D341Med (cell line): ENCODE measurements at regions not wholly inside any gene's neighbourhood (a gene's known extent, or its start where the extent isn't known, plus 50 kb on each side); places are given as distances from the start of the nearest gene placed in this dataset.
"Not testable (repeated sequence)": the region's sequence is repeated elsewhere in the genome, so short reads cannot be mapped to it uniquely, and the experiment has no call there.

Experiments
- DNase-seq: peaks from one replicate; pipeline ENCODE4 v3.0.0; 2012; ENCODE audit warnings: low spot score

GRCh38 chr10:121276822-121277221 lies 321.4 kb downstream of the FGFR2 start:
- no peak for DNase-seq

DNA sequence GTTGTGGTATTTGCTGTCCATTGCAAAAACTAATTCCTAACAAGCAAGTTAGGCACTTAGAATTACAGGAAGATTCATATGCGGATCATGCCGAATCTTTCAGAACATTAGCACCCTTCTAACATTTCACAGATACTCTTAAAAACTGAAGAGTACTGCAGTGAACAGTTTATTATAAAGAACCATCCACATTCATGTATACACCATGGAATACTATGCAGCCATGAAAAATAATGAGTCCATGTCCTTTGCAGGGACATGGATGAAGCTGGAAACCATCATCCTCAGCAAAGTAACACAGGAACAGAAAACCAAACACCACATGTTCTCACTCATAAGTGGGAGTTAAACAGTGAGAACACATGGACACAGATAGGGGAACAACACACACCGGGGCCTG lies 319.9 kb downstream of the FGFR2 start:
- DNase-seq, result not testable (repeated sequence)

DNA sequence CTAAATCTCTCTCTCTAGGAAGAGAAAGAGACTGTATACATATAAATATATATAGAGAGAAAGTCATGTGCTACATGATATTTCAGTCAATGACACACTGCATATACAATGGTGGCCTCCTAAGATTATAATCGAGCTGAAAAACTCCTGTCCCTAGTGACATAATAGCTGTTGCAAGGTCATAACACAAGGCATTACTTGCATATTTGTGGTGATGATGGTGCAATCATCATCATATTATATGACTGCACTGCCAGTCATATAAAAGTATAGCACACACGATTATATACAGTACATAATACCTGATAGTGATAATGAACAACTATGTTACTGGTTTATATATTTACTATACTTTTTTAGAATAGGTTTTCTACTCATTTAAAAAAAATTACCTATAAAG lies 316.7 kb downstream of the FGFR2 start:
- DNase-seq, result no peak

GRCh38 chr10:121282264-121282663 lies 316.0 kb downstream of the FGFR2 start:
- no peak for DNase-seq

GRCh38 chr10:121282797-121283515 lies 315.3 kb downstream of the FGFR2 start:
- DNase-seq, result no peak

DNA sequence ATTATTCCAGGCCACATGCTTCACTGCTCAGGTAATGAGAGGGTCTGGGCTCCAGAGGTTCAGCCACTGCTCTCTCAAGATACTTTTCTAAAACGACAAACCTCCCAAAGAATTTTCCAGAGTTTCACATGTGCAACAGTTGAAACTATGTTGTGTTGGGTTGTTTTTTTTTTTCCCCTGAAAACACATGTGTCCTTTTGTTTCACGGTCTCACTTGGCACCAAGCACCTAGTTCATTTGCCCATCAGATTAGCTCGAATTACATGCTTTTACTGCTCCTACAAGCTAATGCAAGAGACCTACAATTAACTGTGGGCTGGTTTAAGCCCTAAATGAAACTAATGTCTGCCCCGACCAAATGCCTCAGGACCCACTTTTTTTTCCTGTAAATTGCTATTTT lies 313.3 kb downstream of the FGFR2 start:
- no peak for DNase-seq

DNA sequence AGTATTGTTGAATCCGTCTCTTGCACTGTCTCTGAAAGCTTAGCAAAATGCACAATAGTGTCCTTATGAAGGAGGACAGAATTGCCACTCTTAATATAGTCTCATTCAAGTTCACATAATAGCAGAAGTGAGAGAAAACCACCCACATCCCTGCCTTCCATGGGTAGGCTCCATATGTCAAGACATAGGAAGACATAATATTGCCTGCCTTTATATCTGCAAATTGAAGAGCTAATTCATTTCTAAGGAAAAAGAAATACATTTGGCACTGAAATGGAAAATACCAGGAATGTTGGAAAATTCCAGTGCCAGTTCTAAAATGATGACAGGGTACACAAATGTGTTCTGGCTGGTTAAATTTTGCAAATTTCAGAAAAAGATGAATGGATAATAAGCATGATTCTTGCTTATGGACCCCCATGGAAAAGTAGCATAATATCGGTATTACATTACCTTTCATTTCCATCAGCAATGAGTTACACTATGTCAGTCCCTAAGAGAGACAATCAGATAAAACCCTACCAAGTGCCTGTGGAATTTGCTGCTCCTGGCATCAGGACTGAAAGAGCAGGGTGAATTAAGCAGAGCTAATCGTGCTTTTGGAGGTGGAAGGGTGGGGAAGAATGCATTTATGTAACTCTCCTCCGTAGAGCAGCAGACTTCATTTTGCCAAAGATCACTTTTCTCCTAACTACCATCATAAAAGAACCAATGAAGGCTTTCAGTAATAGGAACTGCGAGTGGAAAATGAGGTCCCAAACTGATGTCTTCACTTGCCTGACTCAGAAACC lies 312.6 kb downstream of the FGFR2 start:
- no peak for DNase-seq

DNA sequence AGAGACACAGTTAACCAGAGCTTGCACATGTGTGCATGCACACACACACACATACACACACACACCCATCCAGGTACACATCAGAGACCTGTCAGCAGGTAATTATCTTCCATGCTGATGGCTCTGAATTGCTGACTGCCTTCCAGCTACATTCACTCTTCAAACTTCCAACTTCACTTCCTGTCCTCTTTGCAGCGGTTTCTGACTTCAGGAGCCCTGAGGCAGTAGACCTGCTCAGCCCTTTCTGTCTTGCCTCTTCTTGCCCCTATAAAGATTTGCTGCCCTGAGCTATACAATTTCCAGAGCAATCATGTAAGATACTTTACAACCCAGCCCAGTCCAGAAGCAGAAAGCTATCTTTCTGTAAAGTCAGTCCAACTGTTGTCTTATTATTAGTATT lies 310.2 kb downstream of the FGFR2 start:
- DNase-seq, result no peak

- no peak for DNase-seq
Observed at GRCh38 chr10:121288864-121289661, 309.2 kb downstream of the FGFR2 start.

- no peak for DNase-seq
Observed at GRCh38 chr10:121289800-121290199, 308.4 kb downstream of the FGFR2 start.

GRCh38 chr10:121290674-121291073 lies 307.6 kb downstream of the FGFR2 start:
- DNase-seq, result no peak

DNA sequence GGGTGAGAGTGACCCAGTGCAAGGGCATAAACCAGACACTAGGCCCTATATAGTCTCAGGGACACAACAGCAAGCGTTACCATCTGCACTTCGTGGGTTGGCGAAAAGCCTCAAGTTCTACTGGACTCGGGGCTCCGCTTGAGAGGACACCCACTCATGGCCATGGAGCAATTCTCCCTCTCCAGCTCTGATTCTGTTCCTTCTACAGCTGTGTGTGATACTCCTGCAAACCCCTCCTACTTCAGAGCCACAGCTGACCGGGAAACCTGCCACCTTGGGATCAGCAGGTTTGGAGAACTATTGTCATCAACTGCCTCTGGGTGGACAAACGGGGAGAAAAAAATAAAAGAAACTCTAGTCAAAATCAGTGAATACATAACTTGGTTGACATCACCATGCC lies 306.9 kb downstream of the FGFR2 start:
- no peak for DNase-seq

GRCh38 chr10:121291823-121292222 lies 306.4 kb downstream of the FGFR2 start:
- DNase-seq, result no peak

GRCh38 chr10:121292321-121292720 lies 305.9 kb downstream of the FGFR2 start:
- DNase-seq, result no peak

GRCh38 chr10:121293110-121293509 lies 305.1 kb downstream of the FGFR2 start:
- no peak for DNase-seq

DNA sequence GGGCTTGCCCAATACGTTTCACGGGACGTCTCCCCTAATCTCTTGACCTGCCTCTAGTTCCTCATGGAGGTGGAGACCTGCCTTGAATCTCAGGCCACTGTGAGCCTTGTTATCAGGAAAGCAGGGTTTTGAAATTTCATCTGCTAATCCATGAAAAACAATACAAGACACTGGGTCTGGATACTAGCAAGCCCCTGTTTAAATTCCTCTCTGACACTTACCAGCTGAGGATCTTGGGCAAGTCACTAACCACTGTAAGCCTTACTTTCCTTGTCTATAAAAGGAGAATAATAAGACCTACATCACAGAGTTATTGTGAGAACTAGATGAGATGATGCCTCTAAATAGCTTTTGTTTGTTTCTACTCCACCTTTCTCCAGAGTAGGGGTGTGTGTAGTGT lies 303.6 kb downstream of the FGFR2 start:
- no peak for DNase-seq

DNA sequence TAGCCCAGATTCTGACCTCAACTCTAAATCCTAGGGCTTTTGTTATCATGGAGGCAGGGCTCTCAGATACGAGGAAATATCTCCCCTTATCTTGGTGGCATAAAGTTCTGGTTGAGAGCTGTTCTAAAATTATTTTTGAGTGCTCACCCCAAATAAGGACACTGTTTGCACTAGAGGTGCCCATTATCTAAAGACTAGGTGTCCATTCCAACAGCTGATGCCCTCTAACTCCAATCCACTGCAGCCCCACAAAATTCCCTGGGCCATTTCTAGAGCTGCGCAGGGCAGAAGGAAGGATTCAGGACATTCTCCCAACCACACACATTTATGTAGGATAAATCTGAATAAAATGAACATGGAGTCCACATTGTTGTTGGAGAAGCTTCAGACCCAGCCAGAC lies 301.9 kb downstream of the FGFR2 start:
- DNase-seq, result no peak

GRCh38 chr10:121296881-121297585 lies 301.2 kb downstream of the FGFR2 start:
- no peak for DNase-seq

DNA sequence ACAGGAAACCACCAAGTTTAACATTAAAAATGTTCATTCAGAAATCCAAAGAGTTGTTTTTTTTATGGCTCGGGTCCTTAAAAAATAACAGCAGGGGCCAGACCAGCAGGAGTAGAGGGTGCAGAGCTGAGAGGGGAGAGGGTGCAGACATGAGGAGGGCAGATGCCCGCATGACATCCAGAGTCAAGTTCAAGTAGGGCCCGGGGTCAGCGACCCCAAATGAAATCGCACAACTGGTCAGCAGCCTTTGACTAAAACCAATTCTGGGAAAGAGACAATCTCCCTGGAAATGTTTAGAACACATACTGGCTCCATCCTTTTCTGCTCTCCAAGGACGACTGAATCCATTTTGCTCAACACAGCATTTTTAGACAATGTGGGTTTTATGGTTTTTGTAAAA lies 297.5 kb downstream of the FGFR2 start:
- no peak for DNase-seq

DNA sequence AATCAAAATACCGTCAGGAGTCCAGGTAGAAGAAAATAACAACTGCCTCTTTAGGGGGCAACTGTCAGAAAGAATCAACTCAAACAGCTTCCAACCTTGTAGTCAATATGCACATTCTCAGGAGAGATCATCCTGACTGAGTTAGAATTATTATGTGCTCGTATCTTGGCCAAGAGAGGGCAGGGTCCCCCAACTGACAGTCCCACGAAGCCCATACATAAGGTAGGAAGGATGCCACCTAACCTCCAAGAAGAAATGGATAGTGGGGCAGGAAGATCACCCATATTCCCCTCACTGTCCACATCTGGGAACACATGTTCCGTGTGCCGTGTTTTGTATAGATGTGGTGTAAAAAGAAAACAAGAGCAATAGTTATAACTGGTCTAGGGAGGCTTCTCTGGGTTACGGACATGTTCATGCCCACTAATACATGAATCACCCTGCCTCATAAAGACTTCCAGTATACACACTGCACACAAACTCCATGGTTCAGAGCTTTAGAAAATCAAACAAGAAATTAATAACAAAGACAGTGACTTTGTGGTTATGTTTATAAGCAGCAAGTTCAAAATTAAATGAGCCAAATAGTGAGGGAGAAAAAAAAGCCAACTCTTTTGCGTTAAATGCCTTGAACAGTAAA lies 295.6 kb downstream of the FGFR2 start:
- no peak for DNase-seq

- DNase-seq, result no peak
Observed at GRCh38 chr10:121303287-121303890, 294.9 kb downstream of the FGFR2 start.
